ENCODE measurements at regions not wholly inside any gene's neighbourhood (a gene's known extent, or its start where the extent isn't known, plus 50 kb on each side); places are given as distances from the start of the nearest gene placed in this dataset.

GRCh38 chr2:238706163-238706562, 141.7 kb upstream of the TWIST2 start:
- TF ChIP-seq, protein P1, sequence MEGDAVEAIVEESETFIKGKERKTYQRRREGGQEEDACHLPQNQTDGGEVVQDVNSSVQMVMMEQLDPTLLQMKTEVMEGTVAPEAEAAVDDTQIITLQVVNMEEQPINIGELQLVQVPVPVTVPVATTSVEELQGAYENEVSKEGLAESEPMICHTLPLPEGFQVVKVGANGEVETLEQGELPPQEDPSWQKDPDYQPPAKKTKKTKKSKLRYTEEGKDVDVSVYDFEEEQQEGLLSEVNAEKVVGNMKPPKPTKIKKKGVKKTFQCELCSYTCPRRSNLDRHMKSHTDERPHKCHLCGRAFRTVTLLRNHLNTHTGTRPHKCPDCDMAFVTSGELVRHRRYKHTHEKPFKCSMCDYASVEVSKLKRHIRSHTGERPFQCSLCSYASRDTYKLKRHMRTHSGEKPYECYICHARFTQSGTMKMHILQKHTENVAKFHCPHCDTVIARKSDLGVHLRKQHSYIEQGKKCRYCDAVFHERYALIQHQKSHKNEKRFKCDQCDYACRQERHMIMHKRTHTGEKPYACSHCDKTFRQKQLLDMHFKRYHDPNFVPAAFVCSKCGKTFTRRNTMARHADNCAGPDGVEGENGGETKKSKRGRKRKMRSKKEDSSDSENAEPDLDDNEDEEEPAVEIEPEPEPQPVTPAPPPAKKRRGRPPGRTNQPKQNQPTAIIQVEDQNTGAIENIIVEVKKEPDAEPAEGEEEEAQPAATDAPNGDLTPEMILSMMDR (IDR thresholded peaks at IDR 0.05 in 4 of 5, conservative IDR thresholded peaks at IDR 0.05 in 1 of 5): no peak
- TF ChIP-seq POLR2A (IDR thresholded peaks at IDR 0.05): no peak
